Caco-2 (cell line): ENCODE measurements at regions not wholly inside any gene's neighbourhood (a gene's known extent, or its start where the extent isn't known, plus 50 kb on each side); places are given as distances from the start of the nearest gene placed in this dataset.

ENCODE experiments used
- BruUV-seq: library from RNA; stranded (reverse); fragments of 400-500 nt; replicated peaks from 2 replicates; lab custom pipeline; 2021; lab: Mats Ljungman, UMichigan
- CTCF ChIA-PET: fragments of 300-600 bp; sonication (Branson Sonifier 250); formaldehyde crosslinking; loops from one replicate; lab custom pipeline; 2022; ENCODE audit warnings: antibody characterized with exemption; lab: Charles Lee
- POLR2A ChIA-PET: fragments of 300-600 bp; sonication (Branson Sonifier 250); formaldehyde crosslinking; loops from one replicate; lab custom pipeline; 2022; ENCODE audit warnings: antibody characterized with exemption; lab: Charles Lee
- DNase-seq, 2 experiments: peaks; one replicate each; pipeline versions ENCODE4 v3.0.0 to v3.0.0-alpha.2; 2020 to 2022
- H3K27me3 ChIP-seq: replicated peaks from 2 replicates; pipeline ENCODE4 v1.6.0; 2011; ENCODE audit warnings: low read length; ENCODE audit not compliant: control insufficient read depth, insufficient read depth
- H3K36me3 ChIP-seq: 2 replicates; pipeline ENCODE4 v1.5.1; 2011; ENCODE audit warnings: low read length; ENCODE audit not compliant: control insufficient read depth, insufficient read depth
- H3K4me1 ChIP-seq: fragments of 250-450 bp; sonication (Bioruptor Pico); 2 replicates; pipeline ENCODE4 v1.5.1; 2020; ENCODE audit warnings: mild to moderate bottlenecking
- H3K4me3 ChIP-seq: 2 replicates; pipeline ENCODE4 v1.5.1; 2011; ENCODE audit warnings: low read depth, mild to moderate bottlenecking, control low read depth, low read length
- H3K9me3 ChIP-seq: fragments of 250-450 bp; sonication (Bioruptor Pico); 2 replicates; pipeline ENCODE4 v1.5.1; 2020; ENCODE audit warnings: mild to moderate bottlenecking, moderate library complexity
- H3K27ac Mint-ChIP-seq: one replicate; pipeline ENCODE4 v1.8.0; 2022; ENCODE audit warnings: mixed read lengths; ENCODE audit not compliant: unreplicated experiment
- H3K27me3 Mint-ChIP-seq: one replicate; pipeline ENCODE4 v1.8.0; 2022; ENCODE audit warnings: mixed read lengths; ENCODE audit not compliant: insufficient read depth, unreplicated experiment
- H3K36me3 Mint-ChIP-seq: one replicate; pipeline ENCODE4 v1.8.0; 2022; ENCODE audit warnings: mild to moderate bottlenecking, mixed read lengths; ENCODE audit not compliant: insufficient read depth, unreplicated experiment
- H3K4me1 Mint-ChIP-seq: one replicate; pipeline ENCODE4 v1.8.0; 2022; ENCODE audit warnings: low read depth, mixed read lengths; ENCODE audit not compliant: unreplicated experiment
- H3K4me3 Mint-ChIP-seq: one replicate; pipeline ENCODE4 v1.8.0; 2022; ENCODE audit warnings: mild to moderate bottlenecking, moderate library complexity, mixed read lengths; ENCODE audit not compliant: unreplicated experiment
- H3K9me3 Mint-ChIP-seq: one replicate; pipeline ENCODE4 v1.8.0; 2022; ENCODE audit warnings: mixed read lengths; ENCODE audit not compliant: unreplicated experiment
- intact Hi-C: fragments of 100-400 bp; cut with micrococcal nuclease; formaldehyde crosslinking; loops from one replicate; pipeline ENCODE4 v1.10.0; 2022; ENCODE audit not compliant: unreplicated experiment
- TF ChIP-seq, protein P1 (sequence below), 2 experiments: fragments of 200-600 bp in 1 of 2; IDR thresholded peaks; 1 replicate in 1 of 2; 2 replicates in 1 of 2; pipeline versions ENCODE4 v1.5.1 to v1.8.0; 2011 to 2022; ENCODE audit warnings: antibody characterized with exemption in 1 of 2, control low read depth in 1 of 2, inconsistent platforms in 1 of 2, low read depth in 1 of 2, low read length in 1 of 2, mild to moderate bottlenecking in 1 of 2, moderate library complexity in 1 of 2; ENCODE audit not compliant: insufficient read depth in 1 of 2, severe bottlenecking in 1 of 2, unreplicated experiment in 1 of 2

- no peaks in the 10 kb centered on the region for H3K4me1 Mint-ChIP-seq
- Histone ChIP-seq H3K36me3 (no peaks in the 10 kb centered on the region), H3K4me3 (no peak overlapping the region), H3K4me1 (no peaks in the 10 kb centered on the region), H3K27me3 (no peaks in the 10 kb centered on the region), H3K9me3 (no peaks in the 10 kb centered on the region)
- DNase-seq: no peak
- no peak overlapping the region for H3K27ac Mint-ChIP-seq
- BruUV-seq: no TSS peak
- H3K4me3 Mint-ChIP-seq: no peak overlapping the region
- CTCF ChIA-PET: no interaction called here
- intact Hi-C loops: no loop called here
- POLR2A ChIA-PET: no interaction called here
- H3K36me3 Mint-ChIP-seq: no peaks in the 10 kb centered on the region
- H3K9me3 Mint-ChIP-seq: no peaks in the 10 kb centered on the region
- H3K27me3 Mint-ChIP-seq: no peaks in the 10 kb centered on the region
- TF ChIP-seq, protein P1, sequence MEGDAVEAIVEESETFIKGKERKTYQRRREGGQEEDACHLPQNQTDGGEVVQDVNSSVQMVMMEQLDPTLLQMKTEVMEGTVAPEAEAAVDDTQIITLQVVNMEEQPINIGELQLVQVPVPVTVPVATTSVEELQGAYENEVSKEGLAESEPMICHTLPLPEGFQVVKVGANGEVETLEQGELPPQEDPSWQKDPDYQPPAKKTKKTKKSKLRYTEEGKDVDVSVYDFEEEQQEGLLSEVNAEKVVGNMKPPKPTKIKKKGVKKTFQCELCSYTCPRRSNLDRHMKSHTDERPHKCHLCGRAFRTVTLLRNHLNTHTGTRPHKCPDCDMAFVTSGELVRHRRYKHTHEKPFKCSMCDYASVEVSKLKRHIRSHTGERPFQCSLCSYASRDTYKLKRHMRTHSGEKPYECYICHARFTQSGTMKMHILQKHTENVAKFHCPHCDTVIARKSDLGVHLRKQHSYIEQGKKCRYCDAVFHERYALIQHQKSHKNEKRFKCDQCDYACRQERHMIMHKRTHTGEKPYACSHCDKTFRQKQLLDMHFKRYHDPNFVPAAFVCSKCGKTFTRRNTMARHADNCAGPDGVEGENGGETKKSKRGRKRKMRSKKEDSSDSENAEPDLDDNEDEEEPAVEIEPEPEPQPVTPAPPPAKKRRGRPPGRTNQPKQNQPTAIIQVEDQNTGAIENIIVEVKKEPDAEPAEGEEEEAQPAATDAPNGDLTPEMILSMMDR (IDR thresholded peaks at IDR 0.05; ENCODE audit: insufficient read depth in 1 of 2, low read depth in 1 of 2, low read length in 1 of 2, severe bottlenecking in 1 of 2, unreplicated experiment in 1 of 2): no peak
Measured at GRCh38 chr9:80775530-80775929, 913.8 kb downstream of the TLE1 start.

DNA sequence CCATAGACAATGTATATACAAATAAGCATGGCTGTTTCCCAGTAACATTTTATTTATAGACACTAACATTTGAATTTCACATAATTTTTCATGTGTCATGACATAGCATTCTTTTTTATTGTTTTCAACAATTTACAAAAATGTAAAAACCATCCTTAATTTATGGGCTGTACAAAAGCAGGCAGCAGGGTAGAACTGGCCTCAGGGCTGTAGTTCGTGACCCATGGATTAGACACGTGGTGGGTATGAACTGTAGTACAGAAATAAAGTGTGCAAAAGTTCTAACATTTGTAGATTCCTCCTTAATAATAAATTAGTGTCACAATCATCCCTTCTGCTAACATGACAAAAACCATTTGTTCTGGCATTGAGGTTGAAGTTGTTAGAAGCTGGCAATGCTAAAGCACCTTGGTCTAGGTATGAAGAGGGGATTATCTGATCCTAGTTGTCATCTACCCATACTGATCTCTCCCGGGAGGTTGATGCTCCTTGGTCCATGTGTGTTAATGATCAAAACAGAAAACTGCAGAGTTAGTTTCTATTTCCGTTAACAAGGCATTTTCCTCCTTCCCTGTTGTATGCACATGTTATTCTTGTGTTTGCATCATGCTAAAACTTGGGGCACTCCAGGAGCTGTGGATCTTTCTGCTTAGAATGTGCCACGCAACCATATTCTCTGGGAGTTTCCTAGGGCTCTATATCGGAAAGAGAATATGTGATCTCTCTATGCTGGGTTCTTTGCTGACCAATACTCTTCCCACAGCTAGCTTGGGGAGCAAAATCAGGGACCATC lies 917.6 kb downstream of the TLE1 start:
- Histone ChIP-seq H3K4me1 (no peaks in the 10 kb centered on the region), H3K27me3 (no peaks in the 10 kb centered on the region), H3K36me3 (no peaks in the 10 kb centered on the region), H3K4me3 (no peak overlapping the region), H3K9me3 (no peaks in the 10 kb centered on the region)
- intact Hi-C loops: no loop called here
- Mint-ChIP-seq H3K27ac (no peak overlapping the region), H3K36me3 (no peaks in the 10 kb centered on the region), H3K9me3 (no peaks in the 10 kb centered on the region), H3K27me3 (no peaks in the 10 kb centered on the region), H3K4me3 (no peak overlapping the region), H3K4me1 (no peaks in the 10 kb centered on the region)
- POLR2A ChIA-PET: no interaction called here
- BruUV-seq: no TSS peak
- CTCF ChIA-PET: no interaction called here
- DNase-seq: no peak
- TF ChIP-seq, protein P1 (IDR thresholded peaks at IDR 0.05; ENCODE audit: insufficient read depth in 1 of 2, low read depth in 1 of 2, low read length in 1 of 2, severe bottlenecking in 1 of 2, unreplicated experiment in 1 of 2): no peak

DNA sequence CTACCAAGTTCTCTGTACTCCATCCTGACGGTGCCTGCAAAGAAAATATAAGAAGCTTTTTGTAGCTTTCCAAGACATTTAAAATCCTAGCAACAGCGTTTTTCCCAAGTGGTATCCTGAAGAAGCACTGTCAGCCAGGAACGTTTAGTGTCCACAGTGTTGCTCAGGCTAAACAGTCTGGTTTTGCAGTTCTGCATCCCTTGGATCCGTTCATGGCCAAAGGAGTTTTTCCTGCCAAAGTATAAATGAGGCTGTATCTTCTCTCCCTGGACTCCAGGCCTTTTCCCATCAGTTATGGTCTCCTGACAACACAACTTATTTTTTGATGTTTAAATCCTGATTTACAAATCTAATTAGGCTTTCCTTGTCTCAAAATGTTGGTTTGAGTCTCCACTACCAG lies 925.8 kb downstream of the TLE1 start:
- intact Hi-C loops: no loop called here

More for the DNA sequence above, 925.8 kb downstream of the TLE1 start:
- Histone ChIP-seq H3K27me3 (no peaks in the 10 kb centered on the region), H3K36me3 (no peaks in the 10 kb centered on the region), H3K4me1 (no peaks in the 10 kb centered on the region), H3K9me3 (no peaks in the 10 kb centered on the region), H3K4me3 (no peak overlapping the region)
- no peaks in the 10 kb centered on the region for H3K4me1 Mint-ChIP-seq
- no peak overlapping the region for H3K27ac Mint-ChIP-seq
- BruUV-seq: no TSS peak
- DNase-seq: no peak
- no peaks in the 10 kb centered on the region for H3K27me3 Mint-ChIP-seq
- H3K4me3 Mint-ChIP-seq: no peak overlapping the region
- H3K9me3 Mint-ChIP-seq: no peaks in the 10 kb centered on the region
- POLR2A ChIA-PET: no interaction called here
- H3K36me3 Mint-ChIP-seq: no peaks in the 10 kb centered on the region
- TF ChIP-seq, protein P1 (IDR thresholded peaks at IDR 0.05; ENCODE audit: insufficient read depth in 1 of 2, low read depth in 1 of 2, low read length in 1 of 2, severe bottlenecking in 1 of 2, unreplicated experiment in 1 of 2): no peak
- CTCF ChIA-PET: no interaction called here
